IMR-90 (cell line): ENCODE measurements at regions not wholly inside any gene's neighbourhood (a gene's known extent, or its start where the extent isn't known, plus 50 kb on each side); places are given as distances from the start of the nearest gene placed in this dataset.

Experiments used
- ATAC-seq: fragments of 200-7000 bp; cut with Tn5 transposase; 2 replicates; pipeline ENCODE4 v1.9.1; 2020; ENCODE audit warnings: low read depth, mild to moderate bottlenecking, moderate library complexity
- BruUV-seq: library from RNA; stranded (reverse); fragments of 400-500 nt; replicated peaks from 2 replicates; lab custom pipeline; 2021; lab: Mats Ljungman, UMichigan
- CTCF ChIA-PET: fragments of 300-600 bp; formaldehyde crosslinking; extraction: SDS; loops from one replicate; lab custom pipeline; 2021; ENCODE audit warnings: antibody characterized with exemption; lab: Yijun Ruan, JAX
- POLR2A ChIA-PET: fragments of 300-600 bp; sonication (Branson Sonifier 250); formaldehyde crosslinking; loops from one replicate; lab custom pipeline; 2022; ENCODE audit warnings: antibody characterized with exemption; ENCODE audit not compliant: unreplicated experiment; lab: Charles Lee
- DNase-seq: peaks from one replicate; pipeline ENCODE4 v3.0.0; 2013
- H2AFZ ChIP-seq: replicated peaks from 2 replicates; pipeline ENCODE3; 2013; ENCODE audit warnings: low read length, mild to moderate bottlenecking; ENCODE audit not compliant: poor library complexity
- H2AK5ac ChIP-seq: 2 replicates; pipeline ENCODE4 v1.6.1; 2013; ENCODE audit warnings: low read depth, low read length, inconsistent platforms
- H2AK9ac ChIP-seq: replicated peaks from 2 replicates; pipeline ENCODE3; 2013; ENCODE audit warnings: mild to moderate bottlenecking, low read depth, low read length, moderate library complexity; ENCODE audit not compliant: poor library complexity
- H2BK120ac ChIP-seq: 2 replicates; pipeline ENCODE4 v1.6.1; 2013; ENCODE audit warnings: low read depth, low read length, inconsistent platforms
- H2BK15ac ChIP-seq: 3 replicates; pipeline ENCODE4 v1.6.1; 2013; ENCODE audit warnings: low read depth, low read length, inconsistent platforms
- H2BK20ac ChIP-seq: 2 replicates; pipeline ENCODE4 v1.6.1; 2013; ENCODE audit warnings: low read depth, mild to moderate bottlenecking, inconsistent platforms, low read length, moderate library complexity
- H2BK5ac ChIP-seq: 2 replicates; pipeline ENCODE4 v1.6.1; 2013; ENCODE audit warnings: mild to moderate bottlenecking, low read depth, low read length, inconsistent platforms; ENCODE audit not compliant: poor library complexity, severe bottlenecking
- H3K14ac ChIP-seq: replicated peaks from 2 replicates; pipeline ENCODE4 v1.6.1; 2013; ENCODE audit warnings: low read depth, low read length, inconsistent platforms
- H3K18ac ChIP-seq: 2 replicates; pipeline ENCODE4 v1.6.1; 2013; ENCODE audit warnings: low read depth, low read length, control low read depth
- H3K23ac ChIP-seq: 2 replicates; pipeline ENCODE4 v1.6.1; 2013; ENCODE audit warnings: low read depth, low read length, inconsistent platforms
- H3K27ac ChIP-seq: 2 replicates; pipeline ENCODE4 v1.5.1; 2013; ENCODE audit warnings: mild to moderate bottlenecking, control low read depth, low read length; ENCODE audit not compliant: insufficient read depth
- H3K27me3 ChIP-seq: 2 replicates; pipeline ENCODE4 v1.6.1; 2013; ENCODE audit warnings: low read length; ENCODE audit not compliant: control insufficient read depth, insufficient read depth
- H3K36me3 ChIP-seq: 2 replicates; pipeline ENCODE4 v1.6.1; 2013; ENCODE audit warnings: low read length, mixed read lengths; ENCODE audit not compliant: control insufficient read depth, insufficient read depth
- H3K4ac ChIP-seq: 2 replicates; pipeline ENCODE4 v1.6.1; 2013; ENCODE audit warnings: low read depth, low read length, inconsistent platforms
- H3K4me1 ChIP-seq: 2 replicates; pipeline ENCODE4 v1.6.1; 2013; ENCODE audit warnings: low read length, mixed read lengths; ENCODE audit not compliant: control insufficient read depth, insufficient read depth
- H3K4me2 ChIP-seq: 2 replicates; pipeline ENCODE4 v1.6.1; 2013; ENCODE audit warnings: low read depth, mild to moderate bottlenecking, control low read depth, low read length, moderate library complexity
- H3K4me3 ChIP-seq: 2 replicates; pipeline ENCODE4 v1.5.1; 2013; ENCODE audit warnings: low read depth, mild to moderate bottlenecking, control low read depth, low read length, moderate library complexity; ENCODE audit not compliant: insufficient read depth
- H3K56ac ChIP-seq: 2 replicates; pipeline ENCODE4 v1.6.1; 2013; ENCODE audit warnings: low read length, inconsistent platforms; ENCODE audit not compliant: insufficient read depth; ENCODE audit errors: extremely low read depth
- H3K79me1 ChIP-seq, 2 experiments: 2 replicates each; pipeline ENCODE4 v1.6.1; 2013; ENCODE audit warnings: low read length in 2 of 2, inconsistent platforms in 1 of 2, low read depth in 1 of 2
- H3K9ac ChIP-seq: 2 replicates; pipeline ENCODE4 v1.6.1; 2013; ENCODE audit warnings: low read depth, low read length, control low read depth
- H3K9me1 ChIP-seq: 2 replicates; pipeline ENCODE4 v1.6.1; 2013; ENCODE audit warnings: low read length, inconsistent platforms; ENCODE audit not compliant: insufficient read depth
- H3K9me3 ChIP-seq: 2 replicates; pipeline ENCODE4 v1.6.1; 2013; ENCODE audit warnings: low read length; ENCODE audit not compliant: control insufficient read depth, insufficient read depth
- H4K20me1 ChIP-seq: 2 replicates; pipeline ENCODE4 v1.6.1; 2013; ENCODE audit warnings: low read length, inconsistent platforms; ENCODE audit not compliant: insufficient read depth
- H4K5ac ChIP-seq: 2 replicates; pipeline ENCODE4 v1.6.1; 2013; ENCODE audit warnings: mild to moderate bottlenecking, low read depth, low read length, control low read depth
- H4K8ac ChIP-seq, 2 experiments: 2 replicates each; pipeline ENCODE4 v1.6.1; 2013; ENCODE audit warnings: low read depth in 2 of 2, low read length in 2 of 2, control low read depth in 1 of 2, inconsistent platforms in 1 of 2
- H4K91ac ChIP-seq: 2 replicates; pipeline ENCODE4 v1.6.1; 2013; ENCODE audit warnings: low read depth, low read length, inconsistent platforms; ENCODE audit not compliant: insufficient read depth
- CEBPB ChIP-seq: IDR thresholded peaks from 2 replicates; pipeline ENCODE4 v1.6.1; 2012; ENCODE audit warnings: low read depth, low read length, improper control_type of control experiment
- CTCF ChIP-seq: conservative IDR thresholded peaks from 2 replicates; pipeline ENCODE4 v1.5.1; 2012; ENCODE audit warnings: mild to moderate bottlenecking, low read depth, low read length, improper control_type of control experiment
- FOS ChIP-seq: fragments of 150-350 bp; IDR thresholded peaks from 2 replicates; pipeline ENCODE4 v1.6.1; 2016; ENCODE audit warnings: low read depth, low read length
- MAZ ChIP-seq: IDR thresholded peaks from 2 replicates; pipeline ENCODE4 v1.6.1; 2012; ENCODE audit warnings: low read depth, mild to moderate bottlenecking, low read length, improper control_type of control experiment, moderate library complexity, borderline replicate concordance
- MXI1 ChIP-seq: IDR thresholded peaks from 2 replicates; pipeline ENCODE4 v1.6.1; 2012; ENCODE audit warnings: low read depth, mild to moderate bottlenecking, low read length, moderate library complexity, borderline replicate concordance
- NFE2L2 ChIP-seq: fragments of 150-350 bp; IDR thresholded peaks from 2 replicates; pipeline ENCODE4 v1.6.1; 2016; ENCODE audit warnings: low read depth, mild to moderate bottlenecking, low read length
- RCOR1 ChIP-seq: IDR thresholded peaks from 2 replicates; pipeline ENCODE4 v1.6.1; 2012; ENCODE audit warnings: mild to moderate bottlenecking, low read length, improper control_type of control experiment; ENCODE audit not compliant: insufficient replicate concordance
- RFX5 ChIP-seq: IDR thresholded peaks from 2 replicates; pipeline ENCODE4 v1.8.0; 2012; ENCODE audit warnings: low read depth, mild to moderate bottlenecking, low read length, moderate library complexity
- SMC3 ChIP-seq: fragments of 150-350 bp; IDR thresholded peaks from 2 replicates; pipeline ENCODE4 v1.6.1; 2016; ENCODE audit warnings: low read depth, mild to moderate bottlenecking, antibody characterized with exemption, low read length, moderate library complexity
- WGBS, 2 experiments: methylation state at CpG; one replicate each; pipeline versions ENCODE4 v1.1.5 to v1.1.7; 2013; ENCODE audit warnings: missing lambda C conversion rate in 2 of 2; ENCODE audit not compliant: insufficient read length in 1 of 2; ENCODE audit errors: extremely low coverage in 2 of 2; 5-methylcytosine and 5-hydroxymethylcytosine counted together
- dilution Hi-C: fragments of 300-500 bp; cut with HindIII; formaldehyde crosslinking; loops from one replicate; pipeline ENCODE4 v1.14.3; 2018; ENCODE audit warnings: low sequenced_read_pairs; ENCODE audit not compliant: unreplicated experiment
- in situ Hi-C: fragments of 300-500 bp; cut with MboI; formaldehyde crosslinking; loops from 3 replicates; pipeline ENCODE4 v1.14.3; 2019; ENCODE audit warnings: low sequenced_read_pairs, inconsistent platforms, mixed read lengths
- intact Hi-C: fragments of 100-400 bp; cut with micrococcal nuclease; formaldehyde crosslinking; loops from 2 replicates; pipeline ENCODE4 v1.10.0; 2022

GRCh38 chr14:94887591-94887990, 117.7 kb upstream of the GSC start:
- H3K9ac ChIP-seq: no peak overlapping the region
- H3K4me3 ChIP-seq: no peak overlapping the region
- H2BK5ac ChIP-seq: no peak overlapping the region
- H3K27ac ChIP-seq: no peak overlapping the region
- TF ChIP-seq FOS (no peak), NFE2L2 (no peak), CEBPB (no peak), RFX5 (no peak), MAZ (no peak), CTCF (no peak), MXI1 (no peak), RCOR1 (no peak), SMC3 (no peak)
- no peaks in the 10 kb centered on the region for H3K36me3 ChIP-seq
- dilution Hi-C loops (no loop called here), intact Hi-C loops (no loop called here), in situ Hi-C loops (no loop called here)
- H3K4me1 ChIP-seq: no peaks in the 10 kb centered on the region
- ChIA-PET POLR2A (no interaction called here), CTCF (no interaction called here)
- H4K8ac ChIP-seq: no peak overlapping the region
- H3K9me3 ChIP-seq: peaks cover 30% of the 10 kb centered on the region
- peak overlapping the region; percentile 16 for H2AK9ac ChIP-seq
- H3K9me1 ChIP-seq: no peaks in the 10 kb centered on the region
- 58% methylated on average over 5 of the region's 10 CpGs; no CpG with 5 or more reads in 1 of the 2 experiments for WGBS, 2 experiments
- no peak overlapping the region for H2BK20ac ChIP-seq
- H3K4me2 ChIP-seq: no peak overlapping the region
- H3K14ac ChIP-seq: no peak overlapping the region
- no TSS peak for BruUV-seq
- H4K20me1 ChIP-seq: no peaks in the 10 kb centered on the region
- H2BK120ac ChIP-seq: no peak overlapping the region
- no peak overlapping the region for H2AK5ac ChIP-seq
- no peak overlapping the region for H4K5ac ChIP-seq
- H3K79me1 ChIP-seq: no peaks in the 10 kb centered on the region
- H3K18ac ChIP-seq: no peak overlapping the region
- H4K91ac ChIP-seq: no peak overlapping the region
- H3K27me3 ChIP-seq: no peaks in the 10 kb centered on the region
- peak overlapping the region; percentile 11 for H2AFZ ChIP-seq
- no peak overlapping the region for H3K56ac ChIP-seq
- no peak for ATAC-seq
- H3K4ac ChIP-seq: no peak overlapping the region
- no peak for DNase-seq
- H2BK15ac ChIP-seq: no peak overlapping the region
- H3K23ac ChIP-seq: no peak overlapping the region
